ENCODE measurements at regions not wholly inside any gene's neighbourhood (a gene's known extent, or its start where the extent isn't known, plus 50 kb on each side); places are given as distances from the start of the nearest gene placed in this dataset.

- no peak overlapping the region for H3K27ac ChIP-seq
- no peak for DNase-seq (ENCODE audit: low read depth, low spot score)
Measured at GRCh38 chr21:19290328-19290727, 886.7 kb upstream of the TMPRSS15 start.

- no peak overlapping the region for H3K27ac ChIP-seq
- no peak for DNase-seq (ENCODE audit: low read depth, low spot score)
Measured at GRCh38 chr21:19320291-19320690, 916.7 kb upstream of the TMPRSS15 start.

DNA sequence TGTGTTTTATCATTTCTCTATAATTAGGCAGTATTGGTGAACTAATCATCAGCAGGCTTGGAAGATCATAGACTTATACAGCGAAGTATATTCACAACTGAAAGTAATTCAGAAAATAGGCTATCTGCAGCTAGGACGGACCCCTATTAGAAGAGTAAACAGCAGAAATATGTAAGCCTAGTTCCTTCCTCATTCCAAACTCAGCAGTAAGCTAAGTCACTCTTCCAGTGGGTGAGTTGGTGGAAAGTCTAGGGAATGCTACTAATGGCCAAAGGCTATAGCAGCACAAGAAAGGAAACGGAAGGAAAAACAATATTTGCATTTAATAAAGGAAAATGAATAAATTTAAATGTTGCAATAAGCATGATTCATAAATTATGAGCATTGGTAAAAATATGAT is 918.1 kb upstream of the TMPRSS15 start:
- no peak overlapping the region for H3K27ac ChIP-seq
- no peak for DNase-seq (ENCODE audit: low read depth, low spot score)

DNA sequence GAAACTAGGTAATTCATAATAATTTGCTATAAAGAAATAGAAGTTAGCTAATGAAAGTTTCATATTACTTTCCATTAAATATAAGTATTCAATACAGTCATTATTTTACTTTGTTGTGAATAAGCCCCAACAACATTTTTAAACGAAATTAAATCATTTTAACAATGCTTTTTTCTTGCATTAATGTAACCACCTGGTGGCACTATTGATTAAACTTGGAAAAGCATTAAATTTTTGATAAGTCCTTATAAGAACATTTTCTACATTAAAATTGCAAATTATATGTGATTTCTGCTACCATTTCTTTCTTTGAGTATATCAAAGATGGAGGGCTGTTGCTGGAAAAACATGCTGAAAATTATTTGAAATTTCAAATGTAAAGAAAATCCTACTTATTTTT is 918.8 kb upstream of the TMPRSS15 start:
- no peak overlapping the region for H3K27ac ChIP-seq
- no peak for DNase-seq (ENCODE audit: low read depth, low spot score)

- no peak overlapping the region for H3K27ac ChIP-seq
- no peak for DNase-seq (ENCODE audit: low read depth, low spot score)
Measured at GRCh38 chr21:19326531-19327319, 923.1 kb upstream of the TMPRSS15 start.

GRCh38 chr21:19328954-19329353 is 925.4 kb upstream of the TMPRSS15 start:
- H3K27ac ChIP-seq: no peak overlapping the region
- no peak for DNase-seq (ENCODE audit: low read depth, low spot score)

DNA sequence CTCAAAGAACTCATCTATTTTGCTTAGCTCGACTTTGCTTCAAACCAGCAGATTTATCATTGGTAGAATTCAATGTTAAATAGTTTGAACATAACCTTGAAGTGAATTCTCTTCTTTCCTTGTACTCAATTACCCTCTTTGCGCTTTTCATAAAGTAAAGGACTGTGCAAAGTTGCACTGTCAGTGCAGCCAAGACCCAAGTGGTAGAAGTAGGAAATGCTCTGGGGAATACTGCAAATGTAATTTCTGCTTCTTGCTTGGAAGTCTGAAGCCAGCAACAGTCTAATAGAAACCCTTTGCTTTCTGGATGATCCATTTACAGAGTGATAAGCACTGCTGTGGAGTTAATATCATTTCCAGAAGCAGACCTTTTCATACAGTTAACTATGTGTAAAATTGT is 936.7 kb upstream of the TMPRSS15 start:
- no peak for DNase-seq (ENCODE audit: low read depth, low spot score)
- H3K27ac ChIP-seq: no peak overlapping the region

- DNase-seq (ENCODE audit: low read depth, low spot score): no peak
- no peak overlapping the region for H3K27ac ChIP-seq
Measured at GRCh38 chr21:19340954-19341353, 937.4 kb upstream of the TMPRSS15 start.

- H3K27ac ChIP-seq: no peak overlapping the region
- no peak for DNase-seq (ENCODE audit: low read depth, low spot score)
Measured at GRCh38 chr21:19343711-19344110, 940.1 kb upstream of the TMPRSS15 start.

DNA sequence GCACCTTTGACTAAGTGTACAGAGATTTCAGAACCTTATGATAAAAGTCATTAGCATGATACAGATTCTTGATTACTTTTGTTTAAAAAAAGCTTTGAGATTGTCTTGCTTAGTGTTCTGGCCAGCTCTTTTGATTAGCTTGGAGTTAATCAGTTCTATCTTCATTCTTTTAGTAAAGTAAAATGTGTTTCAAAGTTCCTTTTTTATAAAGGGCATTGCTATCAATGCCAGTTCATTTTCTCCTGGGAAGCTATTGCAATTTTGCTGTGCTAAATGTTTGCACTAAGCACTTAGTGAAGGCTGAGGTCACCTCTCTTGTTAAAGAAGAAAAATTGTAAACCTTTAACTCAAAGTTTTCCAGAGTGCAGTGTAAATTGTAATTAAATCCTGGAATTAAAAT is 946.7 kb upstream of the TMPRSS15 start:
- H3K27ac ChIP-seq: no peak overlapping the region
- DNase-seq (ENCODE audit: low read depth, low spot score): no peak

GRCh38 chr21:19353256-19353655 is 949.7 kb upstream of the TMPRSS15 start:
- no peak for DNase-seq (ENCODE audit: low read depth, low spot score)
- no peak overlapping the region for H3K27ac ChIP-seq

DNA sequence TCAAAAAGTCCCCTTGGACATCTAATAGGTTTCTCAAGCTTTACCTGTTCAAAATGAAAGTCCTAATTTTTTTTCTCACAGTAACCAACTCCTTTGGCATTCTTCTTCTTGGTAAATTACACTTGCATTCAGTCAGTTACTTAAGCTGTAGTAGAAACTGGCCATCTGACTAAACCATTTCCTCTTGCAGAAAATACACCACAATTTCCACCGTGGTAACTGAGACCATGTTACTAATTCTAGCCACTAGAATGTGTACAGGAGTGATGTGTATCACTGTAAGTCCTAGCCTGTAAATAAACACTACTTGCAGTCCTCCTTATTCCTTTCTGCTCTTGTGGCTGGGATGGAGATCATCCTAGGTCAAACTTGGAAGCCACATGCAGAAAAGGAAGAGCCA is 965.4 kb upstream of the TMPRSS15 start:
- no peak overlapping the region for H3K27ac ChIP-seq
- no peak for DNase-seq (ENCODE audit: low read depth, low spot score)

DNA sequence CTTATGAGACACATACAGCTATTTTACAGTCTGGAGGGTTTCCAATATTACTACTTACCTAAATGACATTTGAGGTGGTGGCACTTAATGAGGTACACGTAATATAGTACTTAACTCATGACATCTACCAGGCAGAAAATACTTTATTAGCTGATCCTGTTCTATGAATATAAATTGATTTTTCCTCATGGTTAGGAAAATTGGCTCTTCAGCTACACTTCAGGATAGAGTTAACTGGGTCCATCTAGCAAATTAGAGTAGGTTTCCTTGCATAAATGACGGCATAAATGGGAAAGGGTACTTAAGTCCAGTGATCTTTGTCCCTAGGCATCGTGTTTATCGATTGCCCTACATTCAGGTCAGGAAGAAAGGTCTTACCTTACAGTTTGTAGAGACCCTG is 988.8 kb upstream of the TMPRSS15 start:
- H3K27ac ChIP-seq: no peak overlapping the region
- no peak for DNase-seq (ENCODE audit: low read depth, low spot score)

DNA sequence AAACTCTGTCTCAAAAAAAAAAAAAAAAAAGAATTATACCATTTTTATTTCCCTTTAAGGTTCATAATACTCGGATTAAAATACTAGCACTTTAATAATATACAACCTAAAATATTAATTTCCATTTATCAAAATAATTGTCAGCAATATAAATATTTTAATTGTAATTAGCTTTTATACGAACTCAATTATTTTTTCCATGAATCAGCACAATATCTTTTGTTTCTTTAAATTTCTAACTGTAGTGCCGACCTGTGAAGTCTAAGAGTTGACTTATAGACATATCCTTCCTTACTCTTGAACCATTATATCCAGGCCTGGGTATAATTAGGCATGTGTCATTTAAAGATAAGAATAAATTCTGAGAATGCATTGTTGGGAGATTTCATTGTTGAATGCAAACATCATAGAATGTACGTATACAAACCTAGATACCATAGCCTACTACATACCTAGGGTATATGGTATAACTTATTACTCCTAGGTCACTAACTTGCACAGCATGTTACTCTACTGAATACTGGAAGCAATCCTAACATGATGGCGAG is 996.7 kb upstream of the TMPRSS15 start:
- DNase-seq (ENCODE audit: low read depth, low spot score): no peak
- H3K27ac ChIP-seq: no peak overlapping the region

DNA sequence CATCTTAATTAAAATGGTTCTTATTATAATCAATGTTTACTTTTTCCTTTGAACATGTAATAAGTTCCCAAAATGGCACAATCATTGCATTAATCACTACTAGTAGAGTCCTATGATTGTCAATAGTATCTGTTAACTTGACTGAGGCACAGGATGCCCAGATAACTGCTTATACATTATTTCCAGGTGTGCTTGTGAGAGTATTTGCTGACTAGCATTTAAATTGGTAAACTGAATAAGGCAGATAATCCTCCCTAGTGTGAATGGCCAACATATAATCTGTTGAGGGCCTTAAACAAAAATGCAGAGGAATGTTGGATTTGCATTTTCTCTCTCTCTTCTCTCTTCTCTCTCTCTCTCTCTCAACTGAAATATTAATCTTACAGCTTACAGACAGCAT is 999.3 kb upstream of the TMPRSS15 start:
- H3K27ac ChIP-seq: no peak overlapping the region
- DNase-seq (ENCODE audit: low read depth, low spot score): no peak

DNA sequence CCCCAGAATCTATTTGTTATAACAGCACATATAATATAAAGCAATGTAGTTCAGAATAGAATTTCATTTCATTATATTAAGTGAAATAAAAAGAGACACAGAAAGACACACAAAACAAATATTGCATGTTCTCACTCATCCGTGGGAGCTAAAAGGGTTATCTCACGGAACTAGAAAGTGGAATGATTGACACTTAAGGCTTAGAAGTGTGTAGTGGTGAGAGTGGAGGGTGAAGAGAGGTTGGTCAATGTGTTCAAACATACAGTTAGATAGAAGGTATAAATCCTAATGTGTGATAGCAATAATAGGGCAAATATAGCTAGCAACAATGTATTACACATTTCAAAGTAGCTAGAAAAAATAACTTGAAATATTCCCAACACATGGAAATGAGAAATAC is 1001.7 kb upstream of the TMPRSS15 start:
- no peak overlapping the region for H3K27ac ChIP-seq
- no peak for DNase-seq (ENCODE audit: low read depth, low spot score)

- DNase-seq (ENCODE audit: low read depth, low spot score): no peak
- H3K27ac ChIP-seq: no peak overlapping the region
Measured at GRCh38 chr21:19420565-19420964, 1017.0 kb upstream of the TMPRSS15 start.

DNA sequence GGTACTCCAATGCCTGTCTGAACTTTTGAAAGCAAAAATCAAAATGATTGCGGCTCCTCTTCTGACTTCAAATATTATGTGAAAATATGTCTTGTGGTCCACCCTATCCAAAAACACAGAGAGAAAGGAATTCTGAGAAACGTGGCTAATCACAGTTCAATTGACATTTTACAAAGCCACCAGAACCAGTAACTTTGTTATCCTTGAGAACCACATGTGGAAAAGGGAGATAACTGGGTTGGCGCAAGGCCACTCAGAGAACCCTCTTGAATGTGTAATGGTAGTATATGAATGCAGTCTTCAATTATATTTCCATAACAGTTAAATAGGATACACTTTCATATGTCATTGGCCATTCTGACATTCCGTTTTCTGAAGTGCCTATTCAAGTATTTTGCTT is 1030.0 kb upstream of the TMPRSS15 start:
- no peak overlapping the region for H3K27ac ChIP-seq
- DNase-seq (ENCODE audit: low read depth, low spot score): no peak

DNA sequence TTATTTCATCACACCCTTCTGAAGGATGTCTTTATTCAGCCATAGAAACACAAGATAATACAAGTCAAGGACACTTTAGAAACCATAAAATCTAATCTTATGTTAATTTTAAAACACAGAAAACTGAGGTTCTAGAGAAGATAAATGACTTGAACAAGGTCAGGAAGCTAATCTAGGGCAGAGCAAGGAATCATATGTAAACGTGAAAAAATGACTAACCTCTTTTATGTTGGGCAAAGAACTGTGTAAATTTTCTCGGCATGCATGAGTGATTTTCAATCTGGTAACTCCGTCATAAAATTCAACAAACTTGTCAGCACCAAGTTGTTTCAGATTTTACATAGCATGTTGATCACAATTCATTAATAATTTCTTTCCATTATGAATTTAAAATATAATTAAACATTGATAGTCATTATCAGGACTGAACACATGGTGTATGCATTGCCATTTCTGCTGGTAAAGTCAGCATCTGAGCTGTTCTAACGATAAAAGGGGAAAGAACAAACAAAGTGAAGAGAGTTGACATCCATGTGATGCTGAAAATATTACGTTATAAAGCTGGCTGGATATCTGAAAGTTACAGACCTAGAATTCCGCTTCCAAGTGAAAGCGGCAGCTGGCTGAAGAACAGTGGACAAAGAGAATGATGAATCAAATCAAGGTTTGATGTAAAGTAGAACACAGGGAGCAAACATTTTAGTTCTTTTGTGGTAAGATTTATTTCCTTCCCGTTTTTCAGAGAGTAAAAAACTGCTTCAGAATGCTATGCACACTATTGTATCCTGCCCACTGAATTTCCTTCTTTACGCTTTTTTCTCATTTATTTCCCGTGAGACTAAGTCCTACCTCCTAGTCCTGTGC is 1037.4 kb upstream of the TMPRSS15 start:
- no peak overlapping the region for H3K27ac ChIP-seq

GRCh38 chr21:19458295-19458694 is 1054.7 kb upstream of the TMPRSS15 start:
- DNase-seq (ENCODE audit: low read depth, low spot score): no peak
- H3K27ac ChIP-seq: no peak overlapping the region

More for the DNA sequence above, 1037.4 kb upstream of the TMPRSS15 start:
- no peak for DNase-seq (ENCODE audit: low read depth, low spot score)

- DNase-seq (ENCODE audit: low read depth, low spot score): no peak
- no peak overlapping the region for H3K27ac ChIP-seq
Measured at GRCh38 chr21:19461481-19462205, 1058.1 kb upstream of the TMPRSS15 start.

Measured in epithelial cell of prostate (primary cell).